Trophoblast cell (in vitro differentiated cells and primary cell): ENCODE measurements at regions not wholly inside any gene's neighbourhood (a gene's known extent, or its start where the extent isn't known, plus 50 kb on each side); places are given as distances from the start of the nearest gene placed in this dataset.

Source experiments
- DNase-seq, 2 donors: peaks; one replicate each; pipeline ENCODE4 v3.0.0-alpha.2; 2016
- H2AFZ ChIP-seq: 2 replicates; pipeline ENCODE4 v1.6.1; 2013; ENCODE audit warnings: low read length, moderate library complexity, mild to moderate bottlenecking; ENCODE audit not compliant: insufficient read depth, poor library complexity
- H2AK5ac ChIP-seq: 2 replicates; pipeline ENCODE4 v1.6.1; 2013; ENCODE audit warnings: mild to moderate bottlenecking, low read length
- H2BK120ac ChIP-seq: 2 replicates; pipeline ENCODE4 v1.6.1; 2013; ENCODE audit warnings: low read length, mild to moderate bottlenecking, moderate library complexity; ENCODE audit not compliant: insufficient read depth, poor library complexity
- H2BK12ac ChIP-seq: 2 replicates; pipeline ENCODE4 v1.6.1; 2013; ENCODE audit warnings: mild to moderate bottlenecking, low read length, moderate library complexity
- H2BK5ac ChIP-seq: 2 replicates; pipeline ENCODE4 v1.6.1; 2013; ENCODE audit warnings: low read length, low read depth, moderate library complexity, mild to moderate bottlenecking; ENCODE audit not compliant: poor library complexity
- H3K14ac ChIP-seq: 2 replicates; pipeline ENCODE4 v1.6.1; 2013; ENCODE audit warnings: mild to moderate bottlenecking, low read length
- H3K18ac ChIP-seq: 2 replicates; pipeline ENCODE4 v1.6.1; 2013; ENCODE audit warnings: mild to moderate bottlenecking, low read length
- H3K23ac ChIP-seq: 2 replicates; pipeline ENCODE4 v1.6.1; 2013; ENCODE audit warnings: low read length
- H3K27ac ChIP-seq: 2 replicates; pipeline ENCODE4 v1.5.1; 2013; ENCODE audit warnings: low read depth, mild to moderate bottlenecking, inconsistent platforms, low read length, moderate library complexity
- H3K27me3 ChIP-seq: 2 replicates; pipeline ENCODE4 v1.6.1; 2013; ENCODE audit warnings: inconsistent platforms, mild to moderate bottlenecking, low read length, moderate library complexity; ENCODE audit not compliant: insufficient read depth
- H3K36me3 ChIP-seq, 2 experiments: 1 replicate in 1 of 2; 2 replicates in 1 of 2; pipeline ENCODE4 v1.6.1; 2013; ENCODE audit warnings: low read length in 2 of 2, mild to moderate bottlenecking in 2 of 2, moderate library complexity in 1 of 2; ENCODE audit not compliant: insufficient read depth in 2 of 2, control insufficient read depth in 1 of 2
- H3K4ac ChIP-seq: 2 replicates; pipeline ENCODE4 v1.6.1; 2013; ENCODE audit warnings: low read depth, mild to moderate bottlenecking, low read length, moderate library complexity
- H3K4me1 ChIP-seq, 2 experiments: 1 replicate in 1 of 2; 2 replicates in 1 of 2; pipeline ENCODE4 v1.6.1; 2013; ENCODE audit warnings: low read length in 2 of 2, mild to moderate bottlenecking in 2 of 2, moderate library complexity in 1 of 2; ENCODE audit not compliant: insufficient read depth in 2 of 2, control insufficient read depth in 1 of 2
- H3K4me2 ChIP-seq: 2 replicates; pipeline ENCODE4 v1.6.1; 2013; ENCODE audit warnings: inconsistent platforms, mild to moderate bottlenecking, low read length, moderate library complexity
- H3K4me3 ChIP-seq: 2 replicates; pipeline ENCODE4 v1.5.1; 2013; ENCODE audit warnings: mild to moderate bottlenecking, low read depth, low read length, inconsistent platforms
- H3K79me1 ChIP-seq: one replicate; pipeline ENCODE4 v1.6.1; 2013; ENCODE audit warnings: low read length
- H3K79me2 ChIP-seq: 2 replicates; pipeline ENCODE4 v1.6.1; 2013; ENCODE audit warnings: low read length, mild to moderate bottlenecking; ENCODE audit not compliant: control insufficient read depth, insufficient read depth, poor library complexity
- H3K9ac ChIP-seq: 2 replicates; pipeline ENCODE4 v1.6.1; 2013; ENCODE audit warnings: mild to moderate bottlenecking, low read length
- H3K9me3 ChIP-seq: 2 replicates; pipeline ENCODE4 v1.6.1; 2013; ENCODE audit warnings: low read depth, mild to moderate bottlenecking, control low read depth, inconsistent platforms, low read length; ENCODE audit not compliant: insufficient read depth
- H4K12ac ChIP-seq: 2 replicates; pipeline ENCODE4 v1.6.1; 2013; ENCODE audit warnings: low read depth, mild to moderate bottlenecking, low read length, moderate library complexity
- H4K8ac ChIP-seq: 2 replicates; pipeline ENCODE4 v1.6.1; 2013; ENCODE audit warnings: low read depth, mild to moderate bottlenecking, low read length, moderate library complexity
- H4K91ac ChIP-seq: one replicate; pipeline ENCODE4 v1.6.1; 2013; ENCODE audit warnings: low read depth, mild to moderate bottlenecking, low read length, moderate library complexity
- WGBS: extraction: QIAGEN DNeasy Blood & Tissue Kit; methylation state at CpG from one replicate; pipeline ENCODE4 v1.1.7; 2013; ENCODE audit warnings: missing lambda C conversion rate; ENCODE audit not compliant: insufficient read length, insufficient coverage; ENCODE audit errors: extremely low coverage; 5-methylcytosine and 5-hydroxymethylcytosine counted together

GRCh38 chr3:162945626-162946025 is 1449.0 kb downstream of the OTOL1 start:
- Histone ChIP-seq H3K9me3 (no peaks in the 10 kb centered on the region), H2BK5ac (no peak overlapping the region), H3K4me3 (no peak overlapping the region), H2AFZ (no peak overlapping the region), H4K12ac (no peak overlapping the region), H3K14ac (no peak overlapping the region), H4K8ac (no peak overlapping the region), H4K91ac (no peak overlapping the region), H3K27me3 (no peaks in the 10 kb centered on the region), H2AK5ac (no peak overlapping the region), H2BK120ac (no peak overlapping the region), H3K79me1 (no peaks in the 10 kb centered on the region), H3K4me1 (no peaks in the 10 kb centered on the region), H3K9ac (no peak overlapping the region), H3K79me2 (no peaks in the 10 kb centered on the region), H3K18ac (no peak overlapping the region), H3K4me2 (no peak overlapping the region), H3K23ac (no peak overlapping the region), H3K4ac (no peak overlapping the region), H2BK12ac (no peak overlapping the region), H3K27ac (no peak overlapping the region), H3K36me3 (no peaks in the 10 kb centered on the region)
- no CpG with 5 or more reads among the region's 1 CpG for WGBS
- DNase-seq, result peak in 1 of 2 donors; percentile 7

GRCh38 chr3:162956711-162957110 is 1460.1 kb downstream of the OTOL1 start:
- Histone ChIP-seq H3K4me2 (no peak overlapping the region), H3K27ac (no peak overlapping the region), H2BK12ac (no peak overlapping the region), H3K14ac (no peak overlapping the region), H3K23ac (no peak overlapping the region), H2BK5ac (no peak overlapping the region), H3K9me3 (no peaks in the 10 kb centered on the region), H3K79me2 (no peaks in the 10 kb centered on the region), H3K4me3 (no peak overlapping the region), H4K8ac (no peak overlapping the region), H3K36me3 (no peaks in the 10 kb centered on the region), H2BK120ac (no peak overlapping the region), H3K4ac (no peak overlapping the region), H3K9ac (no peak overlapping the region), H4K12ac (no peak overlapping the region), H2AFZ (no peak overlapping the region), H3K18ac (no peak overlapping the region), H4K91ac (no peak overlapping the region), H3K27me3 (no peaks in the 10 kb centered on the region), H3K79me1 (peaks cover 2% of the 10 kb centered on the region), H3K4me1 (peaks cover 0 to 3% of the 10 kb centered on the region in 2 experiments), H2AK5ac (no peak overlapping the region)
- DNase-seq, result peak; percentile 37 to 67

DNA sequence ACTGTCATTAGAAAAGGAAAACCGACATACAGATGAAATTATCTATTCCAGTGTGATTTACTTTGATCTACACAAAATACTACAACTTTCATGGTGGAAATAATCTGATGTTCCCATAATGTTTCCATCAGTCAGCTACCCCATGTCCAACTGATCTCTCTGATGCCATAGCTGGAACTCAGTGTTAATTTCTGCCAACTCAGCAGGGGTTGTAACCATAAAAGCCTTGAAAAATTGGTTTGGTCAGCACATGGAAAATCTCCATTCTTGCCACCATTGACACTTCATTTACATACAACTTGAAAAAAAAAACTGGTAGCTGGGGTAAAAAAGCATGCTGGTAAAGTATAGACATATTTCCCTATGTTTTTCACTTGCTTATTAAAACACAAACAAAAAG is 1463.7 kb downstream of the OTOL1 start:
- Histone ChIP-seq H3K9me3 (no peaks in the 10 kb centered on the region), H2BK5ac (no peak overlapping the region), H3K4me2 (no peak overlapping the region), H3K79me1 (peaks cover 2% of the 10 kb centered on the region), H3K4ac (no peak overlapping the region), H4K91ac (no peak overlapping the region), H4K12ac (no peak overlapping the region), H2AK5ac (no peak overlapping the region), H3K23ac (no peak overlapping the region), H3K9ac (no peak overlapping the region), H3K27me3 (no peaks in the 10 kb centered on the region), H3K27ac (no peak overlapping the region), H3K36me3 (no peaks in the 10 kb centered on the region), H3K18ac (no peak overlapping the region), H4K8ac (no peak overlapping the region), H3K79me2 (no peaks in the 10 kb centered on the region), H3K4me3 (no peak overlapping the region), H2AFZ (no peak overlapping the region), H3K14ac (no peak overlapping the region), H3K4me1 (peaks cover 0 to 3% of the 10 kb centered on the region in 2 experiments), H2BK12ac (no peak overlapping the region), H2BK120ac (no peak overlapping the region)
- WGBS, result no CpG with 5 or more reads among the region's 1 CpG
- DNase-seq, result no peak

DNA sequence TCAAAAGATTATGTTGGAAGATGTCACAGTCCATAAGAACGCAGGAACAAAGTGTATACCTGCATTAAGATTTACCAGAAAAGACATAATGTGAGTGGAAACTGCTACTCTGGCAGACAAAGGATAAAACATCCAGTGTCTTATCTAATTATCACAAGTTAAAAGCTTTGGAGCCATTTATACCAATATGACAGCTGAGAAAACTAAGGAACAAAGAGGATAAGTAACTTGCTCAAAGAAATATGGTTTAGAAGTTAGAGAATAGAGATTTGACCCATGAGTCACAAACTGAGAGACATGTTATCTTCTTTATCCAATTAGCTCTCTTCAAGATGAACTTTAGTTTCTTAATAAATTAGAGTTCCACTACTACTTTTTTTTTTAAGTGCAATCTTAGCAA is 1473.7 kb downstream of the OTOL1 start:
- Histone ChIP-seq H3K27me3 (no peaks in the 10 kb centered on the region), H2BK12ac (no peak overlapping the region), H3K36me3 (no peaks in the 10 kb centered on the region), H4K12ac (no peak overlapping the region), H2AK5ac (no peak overlapping the region), H2BK120ac (no peak overlapping the region), H2AFZ (no peak overlapping the region), H3K4me2 (no peak overlapping the region), H4K8ac (no peak overlapping the region), H2BK5ac (no peak overlapping the region), H3K14ac (no peak overlapping the region), H3K4me3 (no peak overlapping the region), H3K79me1 (no peaks in the 10 kb centered on the region), H3K9me3 (no peaks in the 10 kb centered on the region), H3K27ac (no peak overlapping the region), H3K9ac (no peak overlapping the region), H3K4ac (no peak overlapping the region), H3K79me2 (no peaks in the 10 kb centered on the region), H3K18ac (no peak overlapping the region), H3K23ac (no peak overlapping the region), H3K4me1 (no peaks in the 10 kb centered on the region), H4K91ac (no peak overlapping the region)
- DNase-seq, result no peak
- WGBS, result no CpG with 5 or more reads among the region's 1 CpG
